Liver (tissue), 7 donors: ENCODE measurements at regions not wholly inside any gene's neighbourhood (a gene's known extent, or its start where the extent isn't known, plus 50 kb on each side); places are given as distances from the start of the nearest gene placed in this dataset.

Experiments
- DNase-seq: peaks from one replicate; pipeline ENCODE4 v3.0.0-alpha.2; 2017; ENCODE audit warnings: low spot score
- H3K27ac ChIP-seq, 2 donors: one replicate each; pipeline ENCODE4 v1.7.0; 2013; ENCODE audit warnings: inconsistent platforms in 2 of 2, low read length in 2 of 2, control low read depth in 1 of 2, low read depth in 1 of 2, mild to moderate bottlenecking in 1 of 2
- H3K27me3 ChIP-seq, 4 donors: one replicate each; pipeline versions ENCODE4 v1.6.1 to v1.7.0; 2013; ENCODE audit warnings: low read length in 3 of 4, inconsistent platforms in 1 of 4, mild to moderate bottlenecking in 1 of 4, moderate library complexity in 1 of 4; ENCODE audit not compliant: control insufficient read depth in 4 of 4, insufficient read depth in 4 of 4
- H3K36me3 ChIP-seq, 4 donors: one replicate each; pipeline versions ENCODE4 v1.6.1 to v1.7.0; 2013; ENCODE audit warnings: low read length in 3 of 4, mild to moderate bottlenecking in 3 of 4, low read depth in 1 of 4, moderate library complexity in 1 of 4; ENCODE audit not compliant: control insufficient read depth in 4 of 4, insufficient read depth in 3 of 4
- H3K4me1 ChIP-seq, 4 donors: one replicate each; pipeline versions ENCODE4 v1.6.1 to v1.7.0; 2013; ENCODE audit warnings: low read length in 3 of 4, mild to moderate bottlenecking in 3 of 4, moderate library complexity in 1 of 4; ENCODE audit not compliant: control insufficient read depth in 4 of 4, insufficient read depth in 4 of 4
- H3K4me3 ChIP-seq, 3 donors: one replicate each; pipeline versions ENCODE4 v1.6.1 to v1.7.0; 2013; ENCODE audit warnings: low read length in 3 of 3, control low read depth in 1 of 3, low read depth in 1 of 3, mild to moderate bottlenecking in 1 of 3
- H3K9ac ChIP-seq, 2 donors: one replicate each; pipeline ENCODE4 v1.7.0; 2013; ENCODE audit warnings: low read length in 2 of 2, mild to moderate bottlenecking in 2 of 2, moderate library complexity in 2 of 2, control low read depth in 1 of 2, low read depth in 1 of 2
- H3K9me3 ChIP-seq, 4 donors: one replicate each; pipeline versions ENCODE4 v1.6.1 to v1.7.0; 2013; ENCODE audit warnings: low read length in 3 of 4; ENCODE audit not compliant: control insufficient read depth in 4 of 4
- EGR1 ChIP-seq, 2 donors: IDR thresholded peaks; 2 replicates each; pipeline ENCODE4 v1.6.1; 2016 to 2018; ENCODE audit warnings: antibody characterized with exemption in 2 of 2, low read depth in 2 of 2
- FOXA2 ChIP-seq: IDR thresholded peaks from 2 replicates; pipeline ENCODE4 v1.6.1; 2016; ENCODE audit warnings: antibody characterized with exemption
- GABPA ChIP-seq, 2 donors: IDR thresholded peaks in 1 of 2; conservative IDR thresholded peaks in 1 of 2; 2 replicates each; pipeline ENCODE4 v1.6.1; 2016; ENCODE audit warnings: antibody characterized with exemption in 2 of 2, mild to moderate bottlenecking in 1 of 2, moderate library complexity in 1 of 2
- HNF4A ChIP-seq, 2 donors: conservative IDR thresholded peaks; 2 replicates each; pipeline ENCODE4 v1.6.1; 2016; ENCODE audit warnings: antibody characterized with exemption in 2 of 2, mild to moderate bottlenecking in 2 of 2
- HNF4G ChIP-seq: IDR thresholded peaks from 2 replicates; pipeline ENCODE4 v1.6.1; 2016; ENCODE audit warnings: antibody characterized with exemption
- JUND ChIP-seq, 2 donors: IDR thresholded peaks; 2 replicates each; pipeline ENCODE4 v1.6.1; 2016; ENCODE audit warnings: antibody characterized with exemption in 2 of 2
- NR2F2 ChIP-seq: IDR thresholded peaks from 2 replicates; pipeline ENCODE4 v1.6.1; 2016; ENCODE audit warnings: antibody characterized with exemption
- RAD21 ChIP-seq, 2 donors: IDR thresholded peaks; 2 replicates each; pipeline ENCODE4 v1.6.1; 2016; ENCODE audit warnings: antibody characterized with exemption in 2 of 2, mild to moderate bottlenecking in 2 of 2
- RXRA ChIP-seq, 2 donors: IDR thresholded peaks; 2 replicates each; pipeline ENCODE4 v1.6.1; 2017 to 2018; ENCODE audit warnings: antibody characterized with exemption in 2 of 2, mild to moderate bottlenecking in 1 of 2
- TAF1 ChIP-seq: conservative IDR thresholded peaks from 2 replicates; pipeline ENCODE4 v1.6.1; 2016; ENCODE audit warnings: antibody characterized with exemption, mild to moderate bottlenecking
- YY1 ChIP-seq: IDR thresholded peaks from 2 replicates; pipeline ENCODE4 v1.6.1; 2016; ENCODE audit warnings: antibody characterized with exemption, mild to moderate bottlenecking
- WGBS: extraction: QIAGEN DNeasy Blood & Tissue Kit; methylation state at CpG from one replicate; pipeline ENCODE4 v1.1.7; 2013; 5-methylcytosine and 5-hydroxymethylcytosine counted together
- TF ChIP-seq, protein P1 (sequence below): IDR thresholded peaks from 2 replicates; pipeline ENCODE4 v1.6.1; 2016; ENCODE audit warnings: antibody characterized with exemption
- TF ChIP-seq, protein P2 (sequence below): IDR thresholded peaks from 2 replicates; pipeline ENCODE4 v1.6.1; 2016; ENCODE audit warnings: antibody characterized with exemption
- TF ChIP-seq, protein P3 (sequence below): IDR thresholded peaks from 2 replicates; pipeline ENCODE4 v1.6.1; 2016; ENCODE audit warnings: antibody characterized with exemption
- TF ChIP-seq, protein P4 (sequence below): IDR thresholded peaks from 2 replicates; pipeline ENCODE4 v1.6.1; 2016; ENCODE audit warnings: antibody characterized with exemption, mild to moderate bottlenecking
- donor health status: healthy.
- donor health status: healthy.
- donor health status: healthy.
- donor health status: healthy.

DNA sequence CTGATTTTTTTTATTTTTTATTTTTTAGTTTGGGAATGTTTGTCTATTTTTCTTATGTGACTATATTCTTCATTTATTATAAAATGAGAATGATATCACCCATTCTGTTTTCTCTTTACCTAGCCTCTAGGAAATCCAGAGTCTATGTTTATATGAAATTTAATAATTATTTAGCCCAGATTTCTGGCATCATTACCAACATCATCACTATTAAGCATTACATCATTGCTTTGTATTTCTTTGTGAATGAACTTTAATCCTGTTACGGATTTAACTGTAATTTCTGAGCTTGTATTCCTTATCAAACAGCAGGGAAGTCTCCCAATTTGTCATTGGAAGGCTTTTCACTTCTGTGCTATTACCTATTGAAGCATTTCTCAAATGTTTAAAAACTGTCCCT is 72.7 kb upstream of the NOX3 start:
- no peak for TF ChIP-seq JUND (IDR thresholded peaks at IDR 0.05)
- TF ChIP-seq, protein P1, sequence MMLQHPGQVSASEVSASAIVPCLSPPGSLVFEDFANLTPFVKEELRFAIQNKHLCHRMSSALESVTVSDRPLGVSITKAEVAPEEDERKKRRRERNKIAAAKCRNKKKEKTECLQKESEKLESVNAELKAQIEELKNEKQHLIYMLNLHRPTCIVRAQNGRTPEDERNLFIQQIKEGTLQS: no peak
- TF ChIP-seq, protein P2, sequence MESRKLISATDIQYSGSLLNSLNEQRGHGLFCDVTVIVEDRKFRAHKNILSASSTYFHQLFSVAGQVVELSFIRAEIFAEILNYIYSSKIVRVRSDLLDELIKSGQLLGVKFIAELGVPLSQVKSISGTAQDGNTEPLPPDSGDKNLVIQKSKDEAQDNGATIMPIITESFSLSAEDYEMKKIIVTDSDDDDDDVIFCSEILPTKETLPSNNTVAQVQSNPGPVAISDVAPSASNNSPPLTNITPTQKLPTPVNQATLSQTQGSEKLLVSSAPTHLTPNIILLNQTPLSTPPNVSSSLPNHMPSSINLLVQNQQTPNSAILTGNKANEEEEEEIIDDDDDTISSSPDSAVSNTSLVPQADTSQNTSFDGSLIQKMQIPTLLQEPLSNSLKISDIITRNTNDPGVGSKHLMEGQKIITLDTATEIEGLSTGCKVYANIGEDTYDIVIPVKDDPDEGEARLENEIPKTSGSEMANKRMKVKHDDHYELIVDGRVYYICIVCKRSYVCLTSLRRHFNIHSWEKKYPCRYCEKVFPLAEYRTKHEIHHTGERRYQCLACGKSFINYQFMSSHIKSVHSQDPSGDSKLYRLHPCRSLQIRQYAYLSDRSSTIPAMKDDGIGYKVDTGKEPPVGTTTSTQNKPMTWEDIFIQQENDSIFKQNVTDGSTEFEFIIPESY: no peak
- no peak for TF ChIP-seq HNF4G
- Histone ChIP-seq H3K4me1 (no peaks in the 10 kb centered on the region), H3K27me3 (no peaks in the 10 kb centered on the region), H3K9me3 (no peaks in the 10 kb centered on the region), H3K4me3 (no peak overlapping the region), H3K9ac (no peak overlapping the region), H3K27ac (no peak overlapping the region), H3K36me3 (no peaks in the 10 kb centered on the region)
- DNase-seq: no peak
- WGBS: 39% methylated on average over 1 of the region's 1 CpG

DNA sequence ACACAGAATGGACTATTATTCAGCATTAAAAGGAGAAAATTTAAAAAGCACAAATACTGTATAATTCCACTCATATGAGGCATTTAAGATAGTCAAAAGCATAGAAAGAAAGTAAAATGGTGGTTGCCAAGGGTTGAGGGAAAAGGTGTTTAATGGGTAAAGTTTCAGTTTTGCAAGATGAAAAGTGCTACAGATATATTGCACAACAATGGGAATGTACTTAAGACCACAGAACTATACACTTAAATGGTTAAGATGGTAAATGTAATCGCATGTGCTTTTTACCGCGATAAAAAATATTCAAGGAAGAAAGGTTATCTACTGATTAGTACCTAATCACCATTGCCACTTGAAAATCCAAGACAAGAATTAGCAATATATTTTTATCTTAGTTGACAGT is 71.8 kb upstream of the NOX3 start:
- Histone ChIP-seq H3K4me1 (no peaks in the 10 kb centered on the region), H3K9me3 (no peaks in the 10 kb centered on the region), H3K9ac (no peak overlapping the region), H3K27ac (no peak overlapping the region), H3K4me3 (no peak overlapping the region), H3K36me3 (no peaks in the 10 kb centered on the region), H3K27me3 (no peaks in the 10 kb centered on the region)
- TF ChIP-seq GABPA (IDR thresholded peaks at IDR 0.05 in 1 of 2, conservative IDR thresholded peaks at IDR 0.05 in 1 of 2) (no peak), RXRA (IDR thresholded peaks at IDR 0.05) (no peak), YY1 (no peak), FOXA2 (no peak), RAD21 (IDR thresholded peaks at IDR 0.05) (no peak), EGR1 (IDR thresholded peaks at IDR 0.05; ENCODE audit: low read depth in 2 of 2) (no peak)
- TF ChIP-seq, protein P3, sequence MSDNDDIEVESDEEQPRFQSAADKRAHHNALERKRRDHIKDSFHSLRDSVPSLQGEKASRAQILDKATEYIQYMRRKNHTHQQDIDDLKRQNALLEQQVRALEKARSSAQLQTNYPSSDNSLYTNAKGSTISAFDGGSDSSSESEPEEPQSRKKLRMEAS: no peak
- TF ChIP-seq, protein P2: no peak
- WGBS: 74% methylated on average over 3 of the region's 3 CpGs
- no peak for DNase-seq

DNA sequence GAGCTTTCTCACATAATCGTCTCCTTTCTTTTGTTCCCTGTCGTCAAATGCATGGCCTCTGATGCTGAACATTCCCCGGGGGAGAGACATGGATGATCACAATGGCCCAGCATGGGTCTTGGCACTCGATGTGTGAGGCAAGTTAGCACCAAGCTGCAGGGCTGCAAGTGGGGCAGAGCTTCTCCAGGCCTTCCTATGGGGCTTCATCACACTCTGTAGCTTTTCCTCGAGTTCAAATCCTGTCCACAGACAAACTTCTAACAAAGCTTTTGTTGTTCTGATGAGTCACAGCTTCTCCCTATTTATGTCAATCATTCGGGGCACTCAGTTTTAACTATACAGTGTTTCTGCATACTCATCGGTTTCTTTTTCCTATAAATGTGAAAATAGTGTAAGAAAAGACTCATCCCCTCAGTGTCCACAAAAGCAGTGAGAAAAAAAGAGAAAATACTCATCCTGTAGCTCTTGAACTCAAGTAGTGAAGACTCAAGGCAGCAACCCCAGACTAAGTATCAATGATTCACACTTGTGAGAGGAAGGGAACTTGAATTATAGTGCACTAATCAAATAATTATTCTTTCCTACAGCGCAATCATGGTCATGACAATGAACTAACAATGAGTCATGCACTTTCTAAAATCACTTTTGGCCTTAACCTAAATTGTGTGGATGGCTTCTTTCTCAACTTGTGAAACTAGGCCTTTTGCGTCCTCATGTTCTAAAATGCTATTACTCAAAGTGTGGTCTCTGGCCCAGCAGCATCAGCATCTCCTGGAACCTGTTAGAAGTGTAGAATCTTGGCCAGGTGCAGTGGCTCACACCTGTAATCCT is 68.4 kb upstream of the NOX3 start:
- no peak overlapping the region for H3K4me3 ChIP-seq
- no peaks in the 10 kb centered on the region for H3K27me3 ChIP-seq
- WGBS: 64% methylated on average over 9 of the region's 9 CpGs
- no peak overlapping the region for H3K27ac ChIP-seq
- H3K9me3 ChIP-seq: no peaks in the 10 kb centered on the region
- DNase-seq: no peak
- no peaks in the 10 kb centered on the region for H3K36me3 ChIP-seq
- H3K4me1 ChIP-seq: no peaks in the 10 kb centered on the region
- H3K9ac ChIP-seq: no peak overlapping the region
- TF ChIP-seq HNF4A (conservative IDR thresholded peaks at IDR 0.05): no peak
- no peak for TF ChIP-seq TAF1
- no peak for TF ChIP-seq HNF4G
- no peak for TF ChIP-seq FOXA2
- TF ChIP-seq, protein P1: no peak
- TF ChIP-seq NR2F2: no peak
- TF ChIP-seq JUND (IDR thresholded peaks at IDR 0.05): no peak
- TF ChIP-seq, protein P3: no peak
- TF ChIP-seq RXRA (IDR thresholded peaks at IDR 0.05): no peak
- TF ChIP-seq, protein P2: no peak
- TF ChIP-seq, protein P4, sequence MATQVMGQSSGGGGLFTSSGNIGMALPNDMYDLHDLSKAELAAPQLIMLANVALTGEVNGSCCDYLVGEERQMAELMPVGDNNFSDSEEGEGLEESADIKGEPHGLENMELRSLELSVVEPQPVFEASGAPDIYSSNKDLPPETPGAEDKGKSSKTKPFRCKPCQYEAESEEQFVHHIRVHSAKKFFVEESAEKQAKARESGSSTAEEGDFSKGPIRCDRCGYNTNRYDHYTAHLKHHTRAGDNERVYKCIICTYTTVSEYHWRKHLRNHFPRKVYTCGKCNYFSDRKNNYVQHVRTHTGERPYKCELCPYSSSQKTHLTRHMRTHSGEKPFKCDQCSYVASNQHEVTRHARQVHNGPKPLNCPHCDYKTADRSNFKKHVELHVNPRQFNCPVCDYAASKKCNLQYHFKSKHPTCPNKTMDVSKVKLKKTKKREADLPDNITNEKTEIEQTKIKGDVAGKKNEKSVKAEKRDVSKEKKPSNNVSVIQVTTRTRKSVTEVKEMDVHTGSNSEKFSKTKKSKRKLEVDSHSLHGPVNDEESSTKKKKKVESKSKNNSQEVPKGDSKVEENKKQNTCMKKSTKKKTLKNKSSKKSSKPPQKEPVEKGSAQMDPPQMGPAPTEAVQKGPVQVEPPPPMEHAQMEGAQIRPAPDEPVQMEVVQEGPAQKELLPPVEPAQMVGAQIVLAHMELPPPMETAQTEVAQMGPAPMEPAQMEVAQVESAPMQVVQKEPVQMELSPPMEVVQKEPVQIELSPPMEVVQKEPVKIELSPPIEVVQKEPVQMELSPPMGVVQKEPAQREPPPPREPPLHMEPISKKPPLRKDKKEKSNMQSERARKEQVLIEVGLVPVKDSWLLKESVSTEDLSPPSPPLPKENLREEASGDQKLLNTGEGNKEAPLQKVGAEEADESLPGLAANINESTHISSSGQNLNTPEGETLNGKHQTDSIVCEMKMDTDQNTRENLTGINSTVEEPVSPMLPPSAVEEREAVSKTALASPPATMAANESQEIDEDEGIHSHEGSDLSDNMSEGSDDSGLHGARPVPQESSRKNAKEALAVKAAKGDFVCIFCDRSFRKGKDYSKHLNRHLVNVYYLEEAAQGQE: no peak
